ENCODE measurements at regions not wholly inside any gene's neighbourhood (a gene's known extent, or its start where the extent isn't known, plus 50 kb on each side); places are given as distances from the start of the nearest gene placed in this dataset.
"Not testable (repeated sequence)": the region's sequence is repeated elsewhere in the genome, so short reads cannot be mapped to it uniquely, and the experiment has no call there.

- H3K9me3 ChIP-seq, result no peaks in the 10 kb centered on the region
- ATAC-seq, result no peak
- no peaks in the 10 kb centered on the region for H3K36me3 ChIP-seq
- DNase-seq, result no peak
- intact Hi-C loops (cut with DNase I), result no loop called here
- no peaks in the 10 kb centered on the region for H3K27me3 ChIP-seq
- no peaks in the 10 kb centered on the region for H3K4me1 ChIP-seq
- H3K27ac ChIP-seq, result no peak overlapping the region
- no peak overlapping the region for H3K4me3 ChIP-seq
- no peak for TF ChIP-seq CTCF (IDR thresholded peaks at IDR 0.05)
Observed at GRCh38 chr1:229169399-229169798, 101.5 kb upstream of the RAB4A start.

DNA sequence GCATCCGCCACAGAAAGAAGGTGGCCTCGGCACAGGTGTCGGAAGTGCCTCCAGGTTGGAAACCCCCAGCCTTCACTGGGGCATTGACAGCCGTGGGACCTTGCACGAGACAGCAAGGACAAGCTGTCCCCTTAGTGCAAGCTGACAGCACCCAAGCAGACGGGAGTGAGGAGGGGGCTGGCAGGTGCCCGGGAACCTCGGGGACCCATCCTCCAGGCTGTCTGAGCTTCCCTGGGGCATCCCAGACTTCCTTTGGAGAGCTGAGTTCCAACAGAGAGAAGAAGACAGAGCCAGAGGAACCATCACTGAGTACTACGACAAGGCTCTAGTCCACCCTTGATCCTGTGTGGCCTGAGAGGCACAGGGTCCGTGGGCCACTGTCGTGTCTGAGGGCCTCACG, 100.6 kb upstream of the RAB4A start:
- intact Hi-C loops (cut with DNase I), result no loop called here
- TF ChIP-seq CTCF (IDR thresholded peaks at IDR 0.05), result no peak
- Histone ChIP-seq H3K9me3 (no peaks in the 10 kb centered on the region), H3K4me1 (no peaks in the 10 kb centered on the region), H3K27ac (no peak overlapping the region), H3K4me3 (no peak overlapping the region), H3K27me3 (no peaks in the 10 kb centered on the region), H3K36me3 (no peaks in the 10 kb centered on the region)
- DNase-seq (no peak), ATAC-seq (no peak)

GRCh38 chr1:229170778-229171505, 100.0 kb upstream of the RAB4A start:
- intact Hi-C loops (cut with DNase I), result no loop called here
- no peak for DNase-seq
- Histone ChIP-seq H3K4me1 (no peaks in the 10 kb centered on the region), H3K9me3 (no peaks in the 10 kb centered on the region), H3K36me3 (no peaks in the 10 kb centered on the region), H3K27ac (no peak overlapping the region), H3K4me3 (no peak overlapping the region), H3K27me3 (no peaks in the 10 kb centered on the region)
- no peak for TF ChIP-seq CTCF (IDR thresholded peaks at IDR 0.05)
- no peak for ATAC-seq

DNA sequence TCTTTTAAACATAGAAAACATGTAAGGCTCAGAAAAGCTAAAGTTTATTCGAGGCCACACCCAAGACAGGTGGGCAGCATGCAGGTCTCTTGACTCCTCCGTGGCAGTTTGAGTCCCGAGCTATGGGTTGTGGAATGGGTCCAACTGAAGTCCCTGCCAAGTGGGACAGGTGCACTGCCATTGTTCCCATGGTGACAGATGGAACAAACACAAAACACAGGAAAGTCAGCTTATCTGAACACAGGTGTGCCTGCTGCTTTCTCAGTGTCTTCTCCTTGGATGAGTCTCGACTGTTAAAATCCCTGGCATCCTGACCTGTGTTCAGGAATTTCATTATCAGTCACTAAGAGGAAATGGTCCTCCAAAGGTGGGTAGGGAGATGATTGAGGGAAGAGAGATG, 99.0 kb upstream of the RAB4A start:
- no peak for TF ChIP-seq CTCF (IDR thresholded peaks at IDR 0.05)
- DNase-seq (no peak), ATAC-seq (peak; percentile 33)

DNA sequence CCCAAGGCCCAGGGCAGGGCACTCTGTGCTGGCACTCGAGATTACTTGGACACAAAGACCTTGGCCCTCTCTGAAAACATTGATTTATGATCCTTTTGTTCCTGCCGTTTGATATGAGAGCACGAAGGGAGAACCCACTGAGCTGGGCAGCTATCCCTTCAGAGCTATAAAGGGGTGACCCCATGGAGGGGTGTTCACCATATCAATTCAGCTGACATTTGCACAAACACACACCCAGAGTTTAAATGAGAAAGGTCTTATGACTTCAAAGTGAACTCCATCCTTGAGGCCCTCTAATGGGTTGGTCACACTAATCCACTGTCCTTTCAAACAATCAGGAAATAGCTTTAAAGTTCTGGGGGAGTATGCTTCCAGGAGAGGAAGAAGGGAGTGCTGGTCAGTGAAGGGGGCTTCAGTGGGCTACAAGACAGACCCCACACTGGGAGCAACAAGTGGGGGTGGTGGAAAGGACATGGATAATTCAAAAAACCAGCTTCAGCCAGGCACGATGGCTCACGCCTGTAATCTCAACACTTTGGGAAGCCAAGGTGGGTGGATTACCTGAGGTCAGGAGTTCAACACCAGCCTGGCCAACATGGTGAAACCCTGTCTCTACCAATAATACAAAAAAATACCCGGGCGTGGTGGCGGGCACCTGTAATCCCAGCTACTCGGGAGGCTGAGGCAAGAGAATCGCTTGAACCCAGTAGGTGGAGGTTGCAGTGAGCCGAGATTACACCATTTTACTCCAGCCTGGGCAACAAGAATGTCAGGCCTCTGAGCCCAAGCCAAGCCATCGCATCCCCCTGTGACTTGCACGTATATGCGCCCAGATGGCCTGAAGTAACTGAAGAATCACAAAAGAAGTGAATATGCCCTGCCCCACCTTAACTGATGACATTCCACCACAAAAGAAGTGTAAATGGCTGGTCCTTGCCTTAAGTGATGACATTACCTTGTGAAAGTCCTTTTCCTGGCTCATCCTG, 97.1 kb upstream of the RAB4A start:
- intact Hi-C loops (cut with DNase I); ATAC-seq; H3K27me3 ChIP-seq; H3K4me3 ChIP-seq; H3K9me3 ChIP-seq; H3K36me3 ChIP-seq; H3K4me1 ChIP-seq; H3K27ac ChIP-seq; DNase-seq: not testable (repeated sequence)

More for the DNA sequence above, 99.0 kb upstream of the RAB4A start:
- no peaks in the 10 kb centered on the region for H3K36me3 ChIP-seq
- no peaks in the 10 kb centered on the region for H3K4me1 ChIP-seq
- intact Hi-C loops (cut with DNase I), result no loop called here
- no peaks in the 10 kb centered on the region for H3K9me3 ChIP-seq
- no peak overlapping the region for H3K4me3 ChIP-seq
- H3K27me3 ChIP-seq, result no peaks in the 10 kb centered on the region
- H3K27ac ChIP-seq, result no peak overlapping the region

- ATAC-seq; H3K36me3 ChIP-seq; H3K4me3 ChIP-seq; H3K27ac ChIP-seq; H3K9me3 ChIP-seq; intact Hi-C loops (cut with DNase I); DNase-seq; H3K27me3 ChIP-seq; H3K4me1 ChIP-seq: not testable (repeated sequence)
Observed at GRCh38 chr1:229175297-229175696, 95.6 kb upstream of the RAB4A start.

DNA sequence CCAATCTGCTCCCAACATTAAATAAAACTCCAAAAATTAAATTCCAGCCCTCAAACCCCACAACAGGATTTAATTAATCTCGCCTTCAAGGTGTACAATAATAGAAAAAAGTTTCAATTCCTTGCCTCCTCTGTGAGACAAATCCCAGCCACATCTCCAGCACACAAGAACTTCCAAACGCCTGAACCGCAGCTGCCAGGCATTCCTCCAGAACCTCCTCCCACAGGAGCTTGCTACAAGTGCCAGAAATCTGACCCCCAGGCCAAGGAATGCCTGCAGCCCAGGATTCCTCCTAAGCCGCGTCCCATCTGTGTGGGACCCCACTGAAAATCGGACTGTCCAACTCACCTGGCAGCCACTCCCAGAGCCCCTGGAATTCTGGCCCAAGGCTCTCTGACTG, 94.5 kb upstream of the RAB4A start:
- H3K36me3 ChIP-seq; H3K27ac ChIP-seq; H3K27me3 ChIP-seq; ATAC-seq; H3K4me1 ChIP-seq; H3K4me3 ChIP-seq; DNase-seq; intact Hi-C loops (cut with DNase I); H3K9me3 ChIP-seq: not testable (repeated sequence)

Measured in upper lobe of right lung (tissue), 1 donor.